Bronchial epithelial cell (primary cell): ENCODE measurements at regions not wholly inside any gene's neighbourhood (a gene's known extent, or its start where the extent isn't known, plus 50 kb on each side); places are given as distances from the start of the nearest gene placed in this dataset.

Experiments used
- DNase-seq: peaks from one replicate; pipeline ENCODE4 v3.0.0-alpha.2; 2010; ENCODE audit warnings: low read depth
- FAIRE-seq: peaks from 2 replicates; lab custom pipeline; 2011; peaks lifted over from hg19 to GRCh38; lab: Jason Lieb, UNC
- H3K27me3 ChIP-seq: 2 replicates; pipeline ENCODE4 v1.5.1; 2011; ENCODE audit warnings: low read length; ENCODE audit not compliant: control insufficient read depth, insufficient read depth
- H3K36me3 ChIP-seq: 2 replicates; pipeline ENCODE4 v1.5.1; 2011; ENCODE audit warnings: low read length; ENCODE audit not compliant: control insufficient read depth, insufficient read depth
- H3K4me3 ChIP-seq: 2 replicates; pipeline ENCODE4 v1.5.1; 2011; ENCODE audit warnings: mild to moderate bottlenecking, low read depth, low read length, control low read depth
- TF ChIP-seq, protein P1 (sequence below): IDR thresholded peaks from 2 replicates; pipeline ENCODE4 v1.5.1; 2011; ENCODE audit warnings: mild to moderate bottlenecking, moderate library complexity, low read length, control low read depth, inconsistent platforms; ENCODE audit not compliant: insufficient read depth, severe bottlenecking

DNA sequence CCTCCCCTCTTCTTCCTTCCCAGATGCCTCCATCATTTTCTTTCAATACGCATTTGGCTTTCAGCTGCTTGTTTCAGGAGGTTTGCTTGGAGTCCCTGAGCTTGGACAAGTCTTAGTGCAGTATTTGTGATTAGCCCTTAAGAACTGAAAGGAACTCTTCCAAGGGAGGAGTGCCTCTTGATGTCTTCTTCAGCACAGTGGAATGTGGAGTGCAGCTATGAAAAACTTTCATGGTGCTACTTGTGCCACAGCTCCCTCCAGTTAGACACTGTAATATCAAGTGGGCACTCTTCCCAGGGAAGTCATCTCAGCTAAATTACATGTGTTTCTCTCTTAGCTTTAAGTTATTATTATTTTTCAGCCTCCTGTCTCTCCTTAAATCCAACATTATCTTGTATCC lies 173.1 kb downstream of the NECTIN3 start:
- DNase-seq (no peak), FAIRE-seq (no peak)
- Histone ChIP-seq H3K27me3 (no peaks in the 10 kb centered on the region), H3K36me3 (no peaks in the 10 kb centered on the region), H3K4me3 (no peak overlapping the region)
- TF ChIP-seq, protein P1, sequence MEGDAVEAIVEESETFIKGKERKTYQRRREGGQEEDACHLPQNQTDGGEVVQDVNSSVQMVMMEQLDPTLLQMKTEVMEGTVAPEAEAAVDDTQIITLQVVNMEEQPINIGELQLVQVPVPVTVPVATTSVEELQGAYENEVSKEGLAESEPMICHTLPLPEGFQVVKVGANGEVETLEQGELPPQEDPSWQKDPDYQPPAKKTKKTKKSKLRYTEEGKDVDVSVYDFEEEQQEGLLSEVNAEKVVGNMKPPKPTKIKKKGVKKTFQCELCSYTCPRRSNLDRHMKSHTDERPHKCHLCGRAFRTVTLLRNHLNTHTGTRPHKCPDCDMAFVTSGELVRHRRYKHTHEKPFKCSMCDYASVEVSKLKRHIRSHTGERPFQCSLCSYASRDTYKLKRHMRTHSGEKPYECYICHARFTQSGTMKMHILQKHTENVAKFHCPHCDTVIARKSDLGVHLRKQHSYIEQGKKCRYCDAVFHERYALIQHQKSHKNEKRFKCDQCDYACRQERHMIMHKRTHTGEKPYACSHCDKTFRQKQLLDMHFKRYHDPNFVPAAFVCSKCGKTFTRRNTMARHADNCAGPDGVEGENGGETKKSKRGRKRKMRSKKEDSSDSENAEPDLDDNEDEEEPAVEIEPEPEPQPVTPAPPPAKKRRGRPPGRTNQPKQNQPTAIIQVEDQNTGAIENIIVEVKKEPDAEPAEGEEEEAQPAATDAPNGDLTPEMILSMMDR, result no peak

DNA sequence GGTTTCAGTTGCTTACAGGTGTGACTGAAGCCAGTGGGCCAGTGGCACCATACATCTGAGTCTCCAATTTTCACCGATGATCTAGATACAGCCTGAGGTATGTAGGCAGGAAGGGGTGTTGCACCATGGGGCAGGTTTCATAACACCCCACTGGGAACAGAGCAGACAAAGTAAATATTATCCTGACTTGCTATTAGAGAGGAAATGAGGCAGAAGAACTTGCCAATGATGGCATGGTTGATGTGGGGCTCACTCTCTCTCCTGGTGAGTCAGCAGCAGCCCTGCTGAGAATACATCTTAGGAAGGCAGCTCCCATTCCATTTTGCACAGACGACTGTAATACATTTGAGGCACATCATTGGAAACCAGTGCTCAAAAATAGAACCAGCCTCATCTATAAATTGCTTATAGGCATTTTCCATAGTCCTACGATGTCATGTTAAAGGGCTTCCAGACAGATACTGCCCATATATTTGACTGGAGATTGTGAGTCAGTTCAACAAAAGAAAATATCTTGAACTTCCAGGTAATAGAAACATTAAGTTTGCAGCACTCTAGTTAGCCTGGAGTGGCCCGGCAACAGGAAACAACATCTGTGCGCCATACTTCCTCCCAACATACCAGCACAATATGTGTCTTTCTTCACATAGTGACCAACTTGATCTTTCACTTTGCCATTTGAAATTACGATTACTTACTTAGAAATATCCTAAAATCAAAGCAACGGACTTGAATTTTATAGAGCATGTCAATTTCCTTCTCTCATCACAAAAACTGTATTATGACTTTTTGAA lies 175.5 kb downstream of the NECTIN3 start:
- FAIRE-seq, result no peak
- peak; percentile 98 for DNase-seq

DNA sequence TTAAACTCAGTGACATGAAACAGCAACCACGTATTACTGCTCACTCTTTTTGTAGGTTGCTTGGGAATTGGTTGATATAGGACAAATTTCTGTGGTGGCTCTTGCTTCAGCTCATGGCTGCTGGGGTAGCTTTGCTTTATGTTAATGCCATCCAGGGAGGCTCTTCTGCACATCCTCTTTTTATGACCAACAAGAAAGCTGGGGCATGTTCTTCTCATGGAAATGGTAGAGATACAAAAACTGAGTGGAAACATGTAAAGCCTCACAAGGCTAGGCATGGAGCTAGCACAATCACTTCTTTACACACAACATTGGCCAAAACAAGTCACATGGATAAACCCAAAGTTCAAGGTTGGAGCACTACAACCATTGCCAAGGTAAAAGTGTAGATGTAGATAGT lies 176.8 kb downstream of the NECTIN3 start:
- TF ChIP-seq, protein P1, result no peak
- H3K4me3 ChIP-seq, result no peak overlapping the region
- FAIRE-seq (no peak), DNase-seq (peak; percentile 72)
- no peaks in the 10 kb centered on the region for H3K27me3 ChIP-seq
- H3K36me3 ChIP-seq, result no peaks in the 10 kb centered on the region

More for the DNA sequence above, 175.5 kb downstream of the NECTIN3 start:
- TF ChIP-seq, protein P1, result no peak
- Histone ChIP-seq H3K27me3 (no peaks in the 10 kb centered on the region), H3K36me3 (no peaks in the 10 kb centered on the region), H3K4me3 (no peak overlapping the region)

DNA sequence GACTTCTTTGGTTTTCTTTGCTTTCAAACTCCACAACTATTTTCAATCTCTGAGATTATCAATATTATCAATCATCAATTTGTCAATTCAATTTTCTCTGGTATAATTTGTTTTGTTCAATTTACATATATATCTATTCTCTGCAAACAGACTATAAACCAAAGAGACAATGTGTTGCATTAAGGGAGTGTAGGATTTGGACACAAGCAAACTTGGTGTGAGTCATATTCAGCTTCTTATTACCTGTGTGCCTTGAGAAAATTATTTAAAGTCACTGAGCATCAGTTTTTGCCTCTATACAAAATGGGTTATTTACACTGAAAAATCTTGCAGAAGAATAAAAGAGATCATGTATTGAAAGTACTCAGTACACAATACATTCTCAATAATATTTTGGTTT lies 177.8 kb downstream of the NECTIN3 start:
- Histone ChIP-seq H3K36me3 (no peaks in the 10 kb centered on the region), H3K4me3 (no peak overlapping the region), H3K27me3 (no peaks in the 10 kb centered on the region)
- FAIRE-seq, result no peak
- TF ChIP-seq, protein P1, result no peak
- DNase-seq, result peak; percentile 59

DNA sequence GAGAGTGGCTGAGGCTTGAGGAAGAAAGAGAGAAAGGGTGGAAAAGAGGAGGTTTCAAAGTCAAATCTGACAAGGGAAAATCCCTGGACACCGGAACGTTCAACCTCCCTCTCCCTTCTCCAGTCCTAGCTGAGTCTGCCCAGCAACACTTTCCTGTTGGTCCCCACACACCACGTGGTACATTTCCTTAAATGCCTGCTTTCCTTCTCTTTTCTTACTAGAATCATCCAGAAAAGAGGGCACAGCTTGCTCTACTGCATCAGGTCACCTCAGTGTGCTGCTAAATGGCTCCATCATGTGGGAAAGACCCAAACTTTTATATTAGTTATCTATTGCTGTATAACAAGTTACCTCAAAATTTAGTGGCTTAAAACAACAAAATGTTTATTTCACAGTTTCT lies 181.2 kb downstream of the NECTIN3 start:
- Histone ChIP-seq H3K36me3 (no peaks in the 10 kb centered on the region), H3K4me3 (no peak overlapping the region), H3K27me3 (no peaks in the 10 kb centered on the region)
- DNase-seq (peak; percentile 74), FAIRE-seq (no peak)
- TF ChIP-seq, protein P1, result no peak
